ENCODE measurements at regions not wholly inside any gene's neighbourhood (a gene's known extent, or its start where the extent isn't known, plus 50 kb on each side); places are given as distances from the start of the nearest gene placed in this dataset.
"Not testable (repeated sequence)": the region's sequence is repeated elsewhere in the genome, so short reads cannot be mapped to it uniquely, and the experiment has no call there.

DNA sequence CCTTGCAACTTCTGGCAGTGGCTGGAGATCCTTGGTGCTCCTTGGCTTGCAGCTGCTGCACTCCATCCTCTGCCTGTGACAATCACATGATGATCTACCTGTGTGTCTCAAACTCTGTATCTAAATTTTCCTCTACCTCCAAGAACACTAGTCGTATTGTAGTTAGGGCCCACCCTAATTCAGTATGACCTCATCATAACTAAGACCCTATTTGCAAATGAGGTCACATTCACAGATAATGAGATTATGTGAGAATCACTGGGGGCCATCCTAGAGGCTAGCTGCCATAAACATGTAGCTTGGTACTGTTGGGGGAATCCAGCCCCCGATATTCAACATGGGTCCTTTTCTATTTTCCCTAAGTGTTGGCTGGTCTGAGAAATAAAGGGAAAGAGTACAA, 183.0 kb upstream of the SMLR1 start:
- in situ Hi-C loops (cut with HindIII; ENCODE audit: low pct_unique_long_range_greater_than_20kb, low sequenced_read_pairs) = no loop called here
- CTCF ChIA-PET = no interaction called here
- BruUV-seq (replicated peaks) = no TSS peak

DNA sequence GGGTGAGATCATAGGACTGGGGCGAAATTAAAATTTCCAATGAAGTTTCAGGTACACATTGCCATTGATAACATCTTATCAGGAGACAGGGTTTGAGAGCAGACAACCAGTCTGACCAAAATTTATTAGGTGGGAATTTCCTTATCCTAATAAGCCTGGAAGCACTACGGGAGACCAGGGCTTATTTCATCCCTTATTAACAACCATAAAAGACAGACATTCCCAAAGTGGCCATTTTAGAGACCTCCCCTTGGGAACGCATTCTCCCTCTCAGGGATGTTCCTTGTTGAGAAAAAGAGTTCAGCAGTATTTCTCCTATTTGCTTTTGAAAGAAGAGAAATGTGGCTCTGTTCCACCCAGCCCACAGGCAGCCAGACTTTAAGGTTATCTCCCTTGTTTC, 182.4 kb upstream of the SMLR1 start:
- DNase-seq (ENCODE audit: low read depth, low spot score); in situ Hi-C loops (cut with HindIII; ENCODE audit: low pct_unique_long_range_greater_than_20kb, low sequenced_read_pairs); H3K4me1 ChIP-seq (ENCODE audit: control insufficient read depth, insufficient read depth, low read length); H3K9me3 ChIP-seq (ENCODE audit: control insufficient read depth, insufficient read depth, low read depth, low read length); H3K4me3 ChIP-seq (ENCODE audit: low read depth in 2 of 2, low read length in 2 of 2); H3K27ac ChIP-seq (ENCODE audit: low read length); H3K27me3 ChIP-seq (ENCODE audit: control insufficient read depth, insufficient read depth, low read length); H3K36me3 ChIP-seq (ENCODE audit: control insufficient read depth, insufficient read depth, low read length); ATAC-seq; CTCF ChIA-PET; POLR2A ChIA-PET; BruUV-seq (replicated peaks); intact Hi-C loops (cut with micrococcal nuclease; ENCODE audit: unreplicated experiment): not testable (repeated sequence)

More for the DNA sequence above, 183.0 kb upstream of the SMLR1 start:
- DNase-seq (ENCODE audit: low read depth, low spot score) (no peak), ATAC-seq (no peak)
- H3K27ac ChIP-seq (ENCODE audit: low read length) = no peak overlapping the region
- no peak overlapping the region for H3K4me3 ChIP-seq (ENCODE audit: low read depth in 2 of 2, low read length in 2 of 2)
- no peaks in the 10 kb centered on the region for H3K9me3 ChIP-seq (ENCODE audit: control insufficient read depth, insufficient read depth, low read depth, low read length)
- H3K4me1 ChIP-seq (ENCODE audit: control insufficient read depth, insufficient read depth, low read length) = no peaks in the 10 kb centered on the region
- intact Hi-C loops (cut with micrococcal nuclease; ENCODE audit: unreplicated experiment) = no loop called here
- H3K36me3 ChIP-seq (ENCODE audit: control insufficient read depth, insufficient read depth, low read length) = no peaks in the 10 kb centered on the region
- TF ChIP-seq, protein P1, sequence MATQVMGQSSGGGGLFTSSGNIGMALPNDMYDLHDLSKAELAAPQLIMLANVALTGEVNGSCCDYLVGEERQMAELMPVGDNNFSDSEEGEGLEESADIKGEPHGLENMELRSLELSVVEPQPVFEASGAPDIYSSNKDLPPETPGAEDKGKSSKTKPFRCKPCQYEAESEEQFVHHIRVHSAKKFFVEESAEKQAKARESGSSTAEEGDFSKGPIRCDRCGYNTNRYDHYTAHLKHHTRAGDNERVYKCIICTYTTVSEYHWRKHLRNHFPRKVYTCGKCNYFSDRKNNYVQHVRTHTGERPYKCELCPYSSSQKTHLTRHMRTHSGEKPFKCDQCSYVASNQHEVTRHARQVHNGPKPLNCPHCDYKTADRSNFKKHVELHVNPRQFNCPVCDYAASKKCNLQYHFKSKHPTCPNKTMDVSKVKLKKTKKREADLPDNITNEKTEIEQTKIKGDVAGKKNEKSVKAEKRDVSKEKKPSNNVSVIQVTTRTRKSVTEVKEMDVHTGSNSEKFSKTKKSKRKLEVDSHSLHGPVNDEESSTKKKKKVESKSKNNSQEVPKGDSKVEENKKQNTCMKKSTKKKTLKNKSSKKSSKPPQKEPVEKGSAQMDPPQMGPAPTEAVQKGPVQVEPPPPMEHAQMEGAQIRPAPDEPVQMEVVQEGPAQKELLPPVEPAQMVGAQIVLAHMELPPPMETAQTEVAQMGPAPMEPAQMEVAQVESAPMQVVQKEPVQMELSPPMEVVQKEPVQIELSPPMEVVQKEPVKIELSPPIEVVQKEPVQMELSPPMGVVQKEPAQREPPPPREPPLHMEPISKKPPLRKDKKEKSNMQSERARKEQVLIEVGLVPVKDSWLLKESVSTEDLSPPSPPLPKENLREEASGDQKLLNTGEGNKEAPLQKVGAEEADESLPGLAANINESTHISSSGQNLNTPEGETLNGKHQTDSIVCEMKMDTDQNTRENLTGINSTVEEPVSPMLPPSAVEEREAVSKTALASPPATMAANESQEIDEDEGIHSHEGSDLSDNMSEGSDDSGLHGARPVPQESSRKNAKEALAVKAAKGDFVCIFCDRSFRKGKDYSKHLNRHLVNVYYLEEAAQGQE (IDR thresholded peaks at IDR 0.05; ENCODE audit: insufficient read depth in 1 of 2, low read depth in 2 of 2, low read length in 1 of 2) = no peak
- TF ChIP-seq, protein P2, sequence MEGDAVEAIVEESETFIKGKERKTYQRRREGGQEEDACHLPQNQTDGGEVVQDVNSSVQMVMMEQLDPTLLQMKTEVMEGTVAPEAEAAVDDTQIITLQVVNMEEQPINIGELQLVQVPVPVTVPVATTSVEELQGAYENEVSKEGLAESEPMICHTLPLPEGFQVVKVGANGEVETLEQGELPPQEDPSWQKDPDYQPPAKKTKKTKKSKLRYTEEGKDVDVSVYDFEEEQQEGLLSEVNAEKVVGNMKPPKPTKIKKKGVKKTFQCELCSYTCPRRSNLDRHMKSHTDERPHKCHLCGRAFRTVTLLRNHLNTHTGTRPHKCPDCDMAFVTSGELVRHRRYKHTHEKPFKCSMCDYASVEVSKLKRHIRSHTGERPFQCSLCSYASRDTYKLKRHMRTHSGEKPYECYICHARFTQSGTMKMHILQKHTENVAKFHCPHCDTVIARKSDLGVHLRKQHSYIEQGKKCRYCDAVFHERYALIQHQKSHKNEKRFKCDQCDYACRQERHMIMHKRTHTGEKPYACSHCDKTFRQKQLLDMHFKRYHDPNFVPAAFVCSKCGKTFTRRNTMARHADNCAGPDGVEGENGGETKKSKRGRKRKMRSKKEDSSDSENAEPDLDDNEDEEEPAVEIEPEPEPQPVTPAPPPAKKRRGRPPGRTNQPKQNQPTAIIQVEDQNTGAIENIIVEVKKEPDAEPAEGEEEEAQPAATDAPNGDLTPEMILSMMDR (IDR thresholded peaks at IDR 0.05) = no peak
- TF ChIP-seq TCF7L2 (IDR thresholded peaks at IDR 0.05; ENCODE audit: low read depth, low read length) (no peak), SIN3A (IDR thresholded peaks at IDR 0.05; ENCODE audit: borderline replicate concordance, insufficient read depth, low read depth, low read length) (no peak), POLR2AphosphoS5 (IDR thresholded peaks at IDR 0.05; ENCODE audit: low read depth, low read length) (no peak)
- POLR2A ChIA-PET = no interaction called here
- H3K27me3 ChIP-seq (ENCODE audit: control insufficient read depth, insufficient read depth, low read length) = no peaks in the 10 kb centered on the region

DNA sequence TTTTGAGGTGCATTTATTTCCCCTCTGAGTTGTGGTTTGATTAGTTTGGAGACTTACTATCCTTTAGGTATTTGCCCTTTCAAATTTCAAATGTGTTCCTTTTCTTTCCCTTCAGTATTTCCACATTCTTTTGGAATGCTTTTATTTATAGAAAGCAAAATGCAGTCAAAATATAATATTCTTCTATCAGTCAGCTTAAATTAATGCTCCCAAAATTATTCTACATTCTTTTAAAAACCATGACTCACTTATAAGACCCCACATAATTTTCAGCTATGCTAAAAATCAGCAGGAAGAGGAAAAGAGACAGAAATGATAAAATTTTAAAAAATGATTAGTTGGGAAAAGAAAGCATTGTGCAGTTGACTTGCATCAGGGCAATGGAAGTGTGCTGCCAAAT, 180.0 kb upstream of the SMLR1 start:
- no peak overlapping the region for H3K27ac ChIP-seq (ENCODE audit: low read length)
- in situ Hi-C loops (cut with HindIII; ENCODE audit: low pct_unique_long_range_greater_than_20kb, low sequenced_read_pairs) = no loop called here
- TF ChIP-seq, protein P1 (IDR thresholded peaks at IDR 0.05; ENCODE audit: insufficient read depth in 1 of 2, low read depth in 2 of 2, low read length in 1 of 2) = no peak
- no peak for TF ChIP-seq POLR2AphosphoS5 (IDR thresholded peaks at IDR 0.05; ENCODE audit: low read depth, low read length)
- TF ChIP-seq SIN3A (IDR thresholded peaks at IDR 0.05; ENCODE audit: borderline replicate concordance, insufficient read depth, low read depth, low read length) = no peak
- TF ChIP-seq, protein P2 (IDR thresholded peaks at IDR 0.05) = no peak
- TF ChIP-seq TCF7L2 (IDR thresholded peaks at IDR 0.05; ENCODE audit: low read depth, low read length) = no peak
- no peaks in the 10 kb centered on the region for H3K4me1 ChIP-seq (ENCODE audit: control insufficient read depth, insufficient read depth, low read length)
- H3K4me3 ChIP-seq (ENCODE audit: low read depth in 2 of 2, low read length in 2 of 2) = no peak overlapping the region
- H3K36me3 ChIP-seq (ENCODE audit: control insufficient read depth, insufficient read depth, low read length) = no peaks in the 10 kb centered on the region
- no peaks in the 10 kb centered on the region for H3K9me3 ChIP-seq (ENCODE audit: control insufficient read depth, insufficient read depth, low read depth, low read length)
- intact Hi-C loops (cut with micrococcal nuclease; ENCODE audit: unreplicated experiment) = no loop called here
- no TSS peak for BruUV-seq (replicated peaks)
- no peaks in the 10 kb centered on the region for H3K27me3 ChIP-seq (ENCODE audit: control insufficient read depth, insufficient read depth, low read length)
- CTCF ChIA-PET = interaction anchor here (0.6 kb wide), 1 partner anchor 325 kb away, joined by 3 read pairs; no protein-coding TSS in a partner anchor
- DNase-seq (ENCODE audit: low read depth, low spot score) (no peak), ATAC-seq (no peak)
- POLR2A ChIA-PET = no interaction called here
